Stimulated activated CD4-positive, alpha-beta T cell treated with anti-CD3 and anti-CD28 coated beads, TNF-alpha, amount 100 ng/mL, for 1 hour (primary cell): ENCODE measurements at regions not wholly inside any gene's neighbourhood (a gene's known extent, or its start where the extent isn't known, plus 50 kb on each side); places are given as distances from the start of the nearest gene placed in this dataset.
"Not testable (repeated sequence)": the region's sequence is repeated elsewhere in the genome, so short reads cannot be mapped to it uniquely, and the experiment has no call there.

Experiments
- DNase-seq, 3 donors: peaks; one replicate each; pipeline ENCODE4 v3.0.0-alpha.2; 2020; ENCODE audit warnings: low read depth in 3 of 3, low spot score in 1 of 3

DNA sequence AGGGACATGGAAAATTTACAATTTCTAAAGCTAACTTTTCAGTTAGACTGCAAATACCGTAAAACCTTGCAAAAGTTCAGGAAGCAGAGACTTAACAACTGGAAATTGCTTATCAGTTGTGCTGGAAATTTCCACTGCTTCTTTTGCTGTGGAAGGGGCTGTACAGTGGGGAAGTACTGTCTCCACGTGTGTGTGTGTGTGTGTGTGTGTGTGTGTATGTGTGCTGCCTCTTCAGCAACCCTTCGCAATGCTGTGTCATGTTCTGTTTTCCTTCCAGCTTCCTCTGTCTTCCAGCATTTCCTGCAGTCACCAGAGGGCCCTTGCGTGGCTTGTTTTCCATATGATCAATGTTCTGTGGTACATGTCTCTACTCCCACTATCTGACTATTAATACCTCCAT, 87.5 kb upstream of the RANBP3L start:
- DNase-seq, result no peak

DNA sequence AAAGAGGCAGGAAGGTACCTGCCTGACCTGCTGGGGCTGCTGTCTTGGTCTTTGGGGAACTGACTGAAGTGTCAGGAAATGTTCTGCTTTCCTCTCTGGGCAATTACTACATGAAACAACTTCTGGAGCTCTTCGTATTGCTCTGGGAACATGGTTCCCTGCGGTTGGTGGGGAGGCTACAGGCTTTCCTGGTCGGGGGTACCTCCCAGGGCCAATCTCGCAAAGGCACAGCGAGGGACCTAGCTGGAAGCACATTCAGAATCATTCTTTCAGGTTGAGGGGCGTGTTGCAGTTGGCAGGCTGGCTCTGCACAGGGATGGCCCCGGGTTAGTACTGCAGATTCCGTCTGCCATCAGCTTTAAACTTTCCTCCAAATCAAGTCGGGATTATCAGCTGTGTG, 88.9 kb upstream of the RANBP3L start:
- DNase-seq, result no peak

- DNase-seq, result no peak
Observed at GRCh38 chr5:36392186-36392585, 90.5 kb upstream of the RANBP3L start.

- DNase-seq, result no peak
Observed at GRCh38 chr5:36392818-36393217, 91.1 kb upstream of the RANBP3L start.

GRCh38 chr5:36393656-36394428, 92.1 kb upstream of the RANBP3L start:
- no peak for DNase-seq

DNA sequence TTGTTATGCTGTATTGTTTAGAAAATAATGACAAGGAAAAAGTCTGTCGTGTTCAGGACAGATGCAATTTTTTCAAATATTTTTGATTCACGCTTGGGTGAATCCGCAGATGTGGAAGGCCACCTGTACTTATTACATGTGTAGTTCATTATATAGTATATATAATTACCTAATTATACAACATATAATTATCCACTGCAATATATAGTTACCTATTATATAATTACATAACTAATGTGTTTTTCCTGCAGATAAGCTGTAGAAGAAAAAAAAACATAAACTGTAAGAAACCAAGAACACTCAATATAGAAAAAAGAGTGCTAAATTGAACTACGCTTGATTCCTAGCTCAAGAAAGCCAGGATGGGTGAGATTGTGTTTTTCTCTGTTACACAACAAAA, 93.6 kb upstream of the RANBP3L start:
- DNase-seq, result no peak

DNA sequence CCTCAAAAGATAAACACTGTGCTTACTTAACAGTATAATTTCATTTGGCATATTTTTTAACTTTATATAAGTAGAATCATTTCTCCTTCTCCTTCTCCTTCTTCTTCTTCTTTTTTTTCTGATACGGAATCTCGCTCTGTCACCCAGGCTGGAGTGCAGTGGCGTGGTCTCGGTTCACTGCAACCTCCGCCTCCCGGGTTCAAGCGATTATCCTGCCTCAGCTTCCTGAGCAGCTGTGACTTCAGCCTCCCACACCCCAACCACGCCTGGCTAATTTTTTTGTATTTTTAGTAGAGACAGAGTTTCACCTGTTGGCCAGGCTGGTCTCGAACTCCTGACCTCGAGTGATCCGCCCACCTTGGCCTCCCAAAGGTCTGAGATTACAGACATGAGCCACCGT, 94.2 kb upstream of the RANBP3L start:
- not testable (repeated sequence) for DNase-seq

- no peak for DNase-seq
Observed at GRCh38 chr5:36396640-36397039, 94.9 kb upstream of the RANBP3L start.

DNA sequence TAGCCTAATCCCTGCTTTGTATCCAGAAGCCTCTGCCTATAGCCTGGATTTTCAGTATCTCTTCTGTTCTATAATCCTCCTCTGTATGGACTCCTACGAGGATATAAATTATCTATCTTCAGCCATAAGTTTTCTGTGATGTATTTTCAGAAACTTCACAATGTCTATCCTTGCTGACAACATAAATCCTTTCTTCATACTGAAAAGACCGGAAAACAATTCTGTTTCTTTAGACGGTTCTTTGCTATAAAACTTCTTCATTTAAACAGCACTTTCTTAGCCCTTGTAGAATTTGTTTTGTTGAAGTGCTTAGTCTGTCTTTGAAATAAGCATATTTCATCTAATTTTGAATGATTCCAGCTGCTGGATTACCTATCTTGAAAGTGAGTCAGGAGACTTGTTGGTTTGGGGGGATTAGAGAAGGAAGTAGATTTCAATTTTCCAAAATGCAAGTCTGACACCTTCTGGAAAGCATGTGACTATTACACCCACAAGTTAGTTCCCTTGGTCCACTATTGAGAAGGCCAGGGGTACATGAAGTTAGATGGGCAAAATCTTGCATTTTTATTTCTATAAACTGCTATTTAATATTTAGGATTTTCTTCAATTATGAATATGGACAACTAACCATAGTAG, 96.3 kb upstream of the RANBP3L start:
- no peak for DNase-seq

GRCh38 chr5:36402512-36402906, 100.8 kb upstream of the RANBP3L start:
- DNase-seq, result no peak

DNA sequence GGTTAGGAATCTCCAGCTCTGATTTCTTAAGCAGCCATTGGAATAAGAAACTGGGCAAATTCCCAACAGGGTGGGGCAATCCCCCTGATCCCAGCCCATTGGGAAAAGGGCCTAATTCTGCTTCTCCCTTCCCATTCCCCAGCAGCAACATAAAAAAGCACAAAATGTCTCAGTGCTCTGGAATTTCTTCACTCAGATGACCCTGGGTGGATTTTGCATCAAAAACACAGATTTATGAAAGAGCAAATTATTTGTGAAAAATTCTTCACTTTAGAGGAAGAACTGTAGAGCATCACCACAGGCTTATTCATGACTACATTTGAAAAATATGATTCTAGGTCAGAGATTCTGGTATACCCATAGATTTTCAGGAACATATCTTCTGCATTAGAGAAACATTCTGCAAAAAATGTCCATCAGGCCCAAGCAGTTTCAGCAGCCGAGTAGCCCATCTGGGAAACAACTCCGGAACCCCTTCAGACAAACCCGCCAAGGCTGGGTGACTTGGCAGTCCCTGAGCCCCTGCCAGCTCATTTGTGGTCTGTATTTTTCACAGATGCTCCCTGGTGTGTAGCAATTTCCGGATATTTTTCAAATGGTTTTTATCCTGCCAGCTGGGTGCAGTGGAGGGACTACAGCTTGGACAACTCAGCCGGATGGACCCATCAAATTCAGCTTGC, 102.1 kb upstream of the RANBP3L start:
- DNase-seq, result no peak

DNA sequence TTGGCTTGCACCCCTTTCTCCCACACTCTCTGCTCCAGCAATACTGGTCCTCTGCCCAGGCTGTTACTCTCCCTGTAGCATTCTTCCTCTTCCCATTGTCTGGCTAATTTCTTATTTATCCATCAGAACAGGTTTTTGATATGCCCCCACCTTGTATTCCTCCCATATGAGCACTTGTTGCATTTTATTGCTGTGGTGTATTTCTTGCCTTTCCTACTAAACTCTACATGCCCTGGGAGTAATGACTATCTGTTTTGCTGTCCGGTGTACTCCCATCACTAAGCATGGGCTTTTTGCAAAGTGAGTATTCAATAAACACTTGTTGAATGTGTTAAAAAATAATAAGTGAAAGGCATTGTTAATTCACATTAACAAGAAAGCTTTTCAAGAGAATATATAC, 104.3 kb upstream of the RANBP3L start:
- no peak for DNase-seq

GRCh38 chr5:36407396-36407795, 105.7 kb upstream of the RANBP3L start:
- no peak for DNase-seq

DNA sequence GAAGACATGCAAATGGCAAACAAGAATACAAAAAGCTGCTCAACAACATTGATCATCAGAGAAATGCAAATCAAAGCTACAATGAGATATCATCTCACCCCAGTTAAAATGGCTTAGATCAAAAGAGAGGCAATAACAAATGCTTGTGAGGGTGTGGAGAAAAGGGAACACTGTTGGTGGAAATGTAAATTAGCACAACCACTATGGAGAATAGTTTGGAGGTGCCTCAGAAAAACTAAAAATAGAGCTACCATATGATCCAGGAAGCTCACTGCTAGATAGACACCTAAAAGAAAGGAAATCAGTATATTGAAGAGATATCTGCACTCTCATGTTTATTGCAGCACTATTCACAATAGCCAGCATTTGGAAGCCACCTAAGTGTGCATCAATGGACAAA, 108.0 kb upstream of the RANBP3L start:
- DNase-seq, result not testable (repeated sequence)

GRCh38 chr5:36410672-36411071, 109.0 kb upstream of the RANBP3L start:
- not testable (repeated sequence) for DNase-seq

DNA sequence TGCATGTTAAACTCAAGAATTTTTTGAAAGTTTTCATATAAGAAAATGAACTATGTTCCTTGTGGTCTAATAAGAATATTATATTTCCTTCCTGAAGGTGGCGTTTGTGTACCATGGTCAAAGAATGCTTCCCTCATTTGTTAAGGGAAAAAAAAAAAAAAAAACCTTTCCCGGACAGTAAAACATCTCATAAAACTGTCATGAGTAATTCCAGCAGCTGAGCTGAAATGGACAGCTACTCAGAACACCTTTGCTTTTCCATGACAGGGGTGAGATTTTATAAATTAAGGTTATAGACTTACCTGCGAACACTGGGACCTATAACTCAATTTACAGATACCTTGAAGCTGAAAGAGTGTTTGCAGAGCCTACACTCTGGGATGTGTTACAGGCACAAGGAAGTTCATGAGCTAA, 113.2 kb upstream of the RANBP3L start:
- no peak for DNase-seq

DNA sequence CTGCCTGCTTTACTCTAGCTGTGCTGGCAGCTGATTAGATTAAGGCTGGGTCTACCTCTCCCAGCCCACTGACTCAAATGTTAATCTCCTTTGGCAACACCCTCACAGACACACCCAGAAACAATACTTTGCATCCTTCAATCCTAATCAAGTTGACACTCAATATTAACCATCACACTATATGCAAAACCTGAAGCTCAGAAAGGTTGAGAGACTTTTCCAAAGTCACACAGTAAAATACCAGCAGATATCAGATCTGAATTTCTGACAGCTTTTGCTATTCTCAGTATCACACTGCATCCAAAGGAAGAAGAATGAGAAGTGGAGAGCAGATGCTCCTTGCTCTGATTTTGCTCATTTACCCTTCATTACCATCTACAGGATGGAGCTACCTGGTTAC, 114.9 kb upstream of the RANBP3L start:
- no peak for DNase-seq

GRCh38 chr5:36417221-36417620, 115.5 kb upstream of the RANBP3L start:
- DNase-seq, result no peak

- no peak for DNase-seq
Observed at GRCh38 chr5:36417668-36418067, 116.0 kb upstream of the RANBP3L start.

DNA sequence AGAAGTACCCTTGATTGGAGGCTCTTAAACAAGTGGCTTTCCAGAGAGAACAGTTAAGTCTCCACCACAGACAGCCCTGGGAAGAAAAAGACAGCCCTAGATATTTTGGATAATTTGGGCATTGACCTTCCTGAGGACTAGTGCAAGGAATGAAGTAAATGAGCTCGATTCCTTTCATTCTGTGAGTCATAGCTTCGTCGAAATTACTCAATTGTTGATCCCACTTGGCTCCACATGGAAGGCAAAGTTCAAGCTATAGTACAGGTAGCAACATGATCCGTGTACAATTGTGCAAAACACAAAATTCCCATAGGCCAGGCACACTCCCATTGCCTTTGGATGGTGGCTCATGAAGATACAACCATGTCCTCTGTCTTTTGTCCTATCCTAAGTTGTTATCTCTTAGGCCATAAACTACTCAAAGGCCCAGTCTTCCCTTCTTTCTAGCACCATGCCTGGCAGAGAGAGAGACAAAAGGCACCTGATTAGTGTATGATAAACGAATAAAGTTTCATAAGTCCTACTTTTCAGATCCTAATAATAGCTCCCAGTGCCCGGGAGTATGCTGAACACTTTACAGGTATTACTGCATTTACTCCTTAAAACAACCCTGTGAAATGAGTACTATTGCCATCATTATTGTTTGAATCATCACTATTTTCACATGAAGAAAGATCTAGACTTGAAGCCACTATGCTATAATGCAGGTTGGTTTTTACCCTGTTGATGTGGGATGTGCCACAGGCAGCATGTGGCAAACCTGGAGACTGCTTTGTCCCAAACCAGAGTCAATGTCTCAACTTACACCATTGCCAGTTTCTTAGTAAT, 116.7 kb upstream of the RANBP3L start:
- DNase-seq, result no peak

- DNase-seq, result no peak
Observed at GRCh38 chr5:36421256-36421655, 119.6 kb upstream of the RANBP3L start.
